Peyer's patch (tissue), 4 donors: ENCODE measurements at regions not wholly inside any gene's neighbourhood (a gene's known extent, or its start where the extent isn't known, plus 50 kb on each side); places are given as distances from the start of the nearest gene placed in this dataset.

ENCODE experiments used
- CTCF ChIP-seq, 6 experiments: fragments of 450-650 bp in 4 of 6; fragments of 200-600 bp in 2 of 6; sonication (generic) in 1 of 6; IDR thresholded peaks; one replicate each; pipeline ENCODE4 v1.5.1; 2017 to 2019; ENCODE audit warnings: antibody characterized with exemption in 6 of 6, mild to moderate bottlenecking in 3 of 6, moderate library complexity in 1 of 6
- POLR2A ChIP-seq, 2 donors: fragments of 450-650 bp; IDR thresholded peaks; one replicate each; pipeline ENCODE4 v1.5.1; 2017; ENCODE audit warnings: antibody characterized with exemption in 2 of 2, mild to moderate bottlenecking in 2 of 2, moderate library complexity in 2 of 2

GRCh38 chr2:133988316-133988891 is 265.5 kb upstream of the MGAT5 start:
- TF ChIP-seq CTCF (IDR thresholded peaks at IDR 0.05) (no peak), POLR2A (IDR thresholded peaks at IDR 0.05) (no peak)
